PC-9 (cell line): ENCODE measurements at regions not wholly inside any gene's neighbourhood (a gene's known extent, or its start where the extent isn't known, plus 50 kb on each side); places are given as distances from the start of the nearest gene placed in this dataset.
"Not testable (repeated sequence)": the region's sequence is repeated elsewhere in the genome, so short reads cannot be mapped to it uniquely, and the experiment has no call there.

Source experiments
- BruUV-seq: library from RNA; stranded (reverse); fragments of 400-500 nt; replicated peaks from 2 replicates; lab custom pipeline; 2021; lab: Mats Ljungman, UMichigan
- CTCF ChIA-PET: fragments of 300-600 bp; sonication (Branson Sonifier 250); formaldehyde crosslinking; loops from one replicate; lab custom pipeline; 2022; ENCODE audit warnings: antibody characterized with exemption; lab: Charles Lee
- POLR2A ChIA-PET: fragments of 300-600 bp; sonication (Branson Sonifier 250); formaldehyde crosslinking; loops from one replicate; lab custom pipeline; 2022; ENCODE audit warnings: antibody characterized with exemption; ENCODE audit not compliant: unreplicated experiment; lab: Charles Lee
- DNase-seq, 2 experiments: peaks; one replicate each; pipeline versions ENCODE4 v3.0.0 to v3.0.0-alpha.2; 2015 to 2022; ENCODE audit warnings: mixed read lengths in 1 of 2
- H2AFZ ChIP-seq: fragments of 200-600 bp; sonication (generic); 2 replicates; pipeline ENCODE4 v1.8.1; 2017; ENCODE audit warnings: antibody characterized with exemption
- H3F3A ChIP-seq: fragments of 200-600 bp; sonication (generic); 2 replicates; pipeline ENCODE4 v1.8.1; 2017; ENCODE audit warnings: antibody characterized with exemption, mild to moderate bottlenecking, low read depth; ENCODE audit not compliant: insufficient read depth
- H3K27ac ChIP-seq: fragments of 200-600 bp; sonication (generic); 2 replicates; pipeline ENCODE4 v1.6.1; 2016; ENCODE audit warnings: mixed run types
- H3K27me3 ChIP-seq: fragments of 200-600 bp; sonication (generic); 2 replicates; pipeline ENCODE4 v1.6.1; 2016; ENCODE audit warnings: low read depth, mixed run types; ENCODE audit not compliant: insufficient read depth
- H3K36me3 ChIP-seq: fragments of 200-600 bp; sonication (generic); 2 replicates; pipeline ENCODE4 v1.6.1; 2016; ENCODE audit warnings: low read depth, mixed run types
- H3K4me1 ChIP-seq: fragments of 200-600 bp; sonication (generic); replicated peaks from 2 replicates; pipeline ENCODE4 v1.6.1; 2016; ENCODE audit warnings: mixed run types; ENCODE audit not compliant: insufficient read depth
- H3K4me2 ChIP-seq: fragments of 200-600 bp; sonication (generic); 2 replicates; pipeline ENCODE4 v1.6.1; 2017; ENCODE audit warnings: mixed run types
- H3K4me3 ChIP-seq: fragments of 200-600 bp; sonication (generic); 2 replicates; pipeline ENCODE4 v1.6.1; 2016; ENCODE audit warnings: mixed run types
- H3K79me2 ChIP-seq: fragments of 200-600 bp; sonication (generic); 2 replicates; pipeline ENCODE4 v1.6.1; 2017; ENCODE audit warnings: low read depth, mixed run types
- H3K9me2 ChIP-seq: fragments of 200-600 bp; sonication (generic); 2 replicates; pipeline ENCODE4 v1.8.1; 2017; ENCODE audit warnings: mild to moderate bottlenecking; ENCODE audit not compliant: insufficient read depth
- H3K9me3 ChIP-seq: fragments of 200-600 bp; sonication (generic); 2 replicates; pipeline ENCODE4 v1.8.1; 2016; ENCODE audit warnings: low read depth; ENCODE audit not compliant: insufficient read depth
- H4K20me1 ChIP-seq: fragments of 200-600 bp; sonication (generic); 2 replicates; pipeline ENCODE4 v1.8.1; 2017; ENCODE audit not compliant: insufficient read depth
- EZH2 ChIP-seq: fragments of 200-600 bp; sonication (generic); IDR thresholded peaks from 2 replicates; pipeline ENCODE4 v1.8.0; 2017; ENCODE audit warnings: antibody characterized with exemption, low read depth
- intact Hi-C: fragments of 100-400 bp; cut with micrococcal nuclease; formaldehyde crosslinking; loops from one replicate; pipeline ENCODE4 v1.10.0; 2022; ENCODE audit not compliant: unreplicated experiment
- TF ChIP-seq, protein P1 (sequence below): fragments of 200-600 bp; sonication (generic); conservative IDR thresholded peaks from 2 replicates; pipeline ENCODE4 v1.6.1; 2017; ENCODE audit warnings: mixed run types, antibody characterized with exemption, mild to moderate bottlenecking, moderate library complexity

DNA sequence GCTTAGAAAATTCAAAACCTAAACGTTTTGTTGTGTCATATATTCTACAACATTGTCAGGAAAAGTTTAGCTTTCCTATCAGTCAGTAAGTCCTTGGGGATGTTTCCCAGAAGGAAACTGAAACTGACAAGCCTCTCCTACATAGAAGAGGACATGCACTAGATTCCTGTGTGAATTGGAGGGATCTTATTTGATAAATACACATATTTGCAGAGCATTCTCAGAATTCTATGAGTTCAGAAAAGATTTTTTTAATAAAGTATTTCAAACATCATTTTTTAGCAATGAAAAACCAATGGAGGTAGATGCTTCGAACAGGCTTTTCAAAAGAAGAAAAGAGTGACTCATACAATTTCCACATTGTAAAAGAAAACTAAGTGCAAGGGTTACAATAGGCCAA, 1706.7 kb downstream of the SUCLG1 start:
- TF ChIP-seq, protein P1, sequence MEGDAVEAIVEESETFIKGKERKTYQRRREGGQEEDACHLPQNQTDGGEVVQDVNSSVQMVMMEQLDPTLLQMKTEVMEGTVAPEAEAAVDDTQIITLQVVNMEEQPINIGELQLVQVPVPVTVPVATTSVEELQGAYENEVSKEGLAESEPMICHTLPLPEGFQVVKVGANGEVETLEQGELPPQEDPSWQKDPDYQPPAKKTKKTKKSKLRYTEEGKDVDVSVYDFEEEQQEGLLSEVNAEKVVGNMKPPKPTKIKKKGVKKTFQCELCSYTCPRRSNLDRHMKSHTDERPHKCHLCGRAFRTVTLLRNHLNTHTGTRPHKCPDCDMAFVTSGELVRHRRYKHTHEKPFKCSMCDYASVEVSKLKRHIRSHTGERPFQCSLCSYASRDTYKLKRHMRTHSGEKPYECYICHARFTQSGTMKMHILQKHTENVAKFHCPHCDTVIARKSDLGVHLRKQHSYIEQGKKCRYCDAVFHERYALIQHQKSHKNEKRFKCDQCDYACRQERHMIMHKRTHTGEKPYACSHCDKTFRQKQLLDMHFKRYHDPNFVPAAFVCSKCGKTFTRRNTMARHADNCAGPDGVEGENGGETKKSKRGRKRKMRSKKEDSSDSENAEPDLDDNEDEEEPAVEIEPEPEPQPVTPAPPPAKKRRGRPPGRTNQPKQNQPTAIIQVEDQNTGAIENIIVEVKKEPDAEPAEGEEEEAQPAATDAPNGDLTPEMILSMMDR = no peak
- no peak for TF ChIP-seq EZH2
- no peak for DNase-seq
- H3K27ac ChIP-seq = no peak overlapping the region
- H3K4me3 ChIP-seq = no peak overlapping the region
- no peaks in the 10 kb centered on the region for H3K36me3 ChIP-seq
- peak overlapping the region; percentile 32; the same call in 1 of the 2 replicates for H3K4me2 ChIP-seq
- CTCF ChIA-PET = interaction anchor here (0.6 kb wide), 1 partner anchor 1028 kb away, joined by 3 read pairs; no protein-coding TSS in a partner anchor
- no peak overlapping the region for H2AFZ ChIP-seq
- peaks cover 9% of the 10 kb centered on the region; the same call in 1 of the 2 replicates for H3K9me3 ChIP-seq
- no TSS peak for BruUV-seq
- H3K4me1 ChIP-seq = no peaks in the 10 kb centered on the region
- no peaks in the 10 kb centered on the region for H3K79me2 ChIP-seq
- H4K20me1 ChIP-seq = no peaks in the 10 kb centered on the region
- intact Hi-C loops = no loop called here
- H3K9me2 ChIP-seq = no peaks in the 10 kb centered on the region
- no peaks in the 10 kb centered on the region for H3K27me3 ChIP-seq
- POLR2A ChIA-PET = no interaction called here
- H3F3A ChIP-seq = no peaks in the 10 kb centered on the region

DNA sequence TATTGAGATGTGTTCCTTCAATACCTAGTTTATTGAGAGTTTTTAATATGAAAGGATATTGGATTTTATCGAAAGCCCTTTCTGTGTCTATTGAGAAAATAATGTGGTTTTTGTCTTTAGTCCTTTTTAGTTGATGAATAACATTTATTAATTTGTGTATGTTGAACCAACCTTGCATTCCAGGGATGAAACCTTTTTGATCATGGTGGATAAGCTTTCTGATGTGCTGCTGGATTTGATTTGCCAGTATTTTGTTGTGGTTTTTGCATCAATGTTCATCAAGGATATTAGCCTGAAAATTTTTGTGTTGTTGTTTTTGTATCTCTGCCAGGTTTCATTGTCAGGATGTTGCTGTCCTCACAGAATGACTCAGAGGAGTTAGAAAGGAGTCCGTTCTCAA, 1710.4 kb downstream of the SUCLG1 start:
- no peaks in the 10 kb centered on the region for H3K79me2 ChIP-seq
- DNase-seq = no peak
- no peaks in the 10 kb centered on the region for H3F3A ChIP-seq
- no peak overlapping the region for H3K4me3 ChIP-seq
- intact Hi-C loops = no loop called here
- no peak for TF ChIP-seq EZH2
- TF ChIP-seq, protein P1 = no peak
- no peak overlapping the region for H3K4me2 ChIP-seq
- no peak overlapping the region for H2AFZ ChIP-seq
- 0 out of 2 replicates have a peak, but pooled peaks cover 4% of the 10 kb centered on the region for H3K9me2 ChIP-seq
- no peaks in the 10 kb centered on the region for H3K36me3 ChIP-seq
- POLR2A ChIA-PET = no interaction called here
- H3K4me1 ChIP-seq = no peaks in the 10 kb centered on the region
- H3K9me3 ChIP-seq = peaks cover 9% of the 10 kb centered on the region; the same call in 1 of the 2 replicates
- no peak overlapping the region for H3K27ac ChIP-seq
- H4K20me1 ChIP-seq = no peaks in the 10 kb centered on the region
- no TSS peak for BruUV-seq
- CTCF ChIA-PET = no interaction called here
- H3K27me3 ChIP-seq = no peaks in the 10 kb centered on the region

DNA sequence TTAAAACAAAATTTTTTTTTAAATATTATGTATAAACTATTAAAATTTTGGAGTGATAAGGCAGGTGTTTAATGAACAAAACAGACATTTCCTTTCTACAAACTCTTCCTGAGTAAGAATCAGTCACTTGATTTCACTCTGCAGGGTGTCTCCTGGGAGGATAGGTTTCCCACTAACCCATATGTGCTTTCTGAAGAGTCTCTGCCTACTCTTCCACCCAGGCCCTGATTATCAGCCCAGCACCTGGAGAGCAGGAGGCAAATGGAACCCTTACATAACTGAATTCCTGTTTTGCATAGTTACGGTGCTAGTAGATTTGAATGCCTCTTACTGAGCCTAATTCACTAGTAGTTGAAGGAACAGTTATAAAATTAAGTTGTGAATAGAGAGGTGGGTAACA, 1718.6 kb downstream of the SUCLG1 start:
- no peak overlapping the region for H2AFZ ChIP-seq
- no peaks in the 10 kb centered on the region for H3K79me2 ChIP-seq
- TF ChIP-seq, protein P1 = no peak
- no peak for TF ChIP-seq EZH2
- POLR2A ChIA-PET = no interaction called here
- no TSS peak for BruUV-seq
- H4K20me1 ChIP-seq = no peaks in the 10 kb centered on the region
- H3K9me2 ChIP-seq = no peaks in the 10 kb centered on the region; the same call in 1 of the 2 replicates
- no peaks in the 10 kb centered on the region for H3K36me3 ChIP-seq
- intact Hi-C loops = no loop called here
- CTCF ChIA-PET = no interaction called here
- H3K9me3 ChIP-seq = no peaks in the 10 kb centered on the region
- DNase-seq = no peak
- no peaks in the 10 kb centered on the region for H3K4me1 ChIP-seq
- no peaks in the 10 kb centered on the region for H3F3A ChIP-seq
- no peak overlapping the region for H3K4me3 ChIP-seq
- H3K4me2 ChIP-seq = no peak overlapping the region
- no peaks in the 10 kb centered on the region for H3K27me3 ChIP-seq
- no peak overlapping the region for H3K27ac ChIP-seq

DNA sequence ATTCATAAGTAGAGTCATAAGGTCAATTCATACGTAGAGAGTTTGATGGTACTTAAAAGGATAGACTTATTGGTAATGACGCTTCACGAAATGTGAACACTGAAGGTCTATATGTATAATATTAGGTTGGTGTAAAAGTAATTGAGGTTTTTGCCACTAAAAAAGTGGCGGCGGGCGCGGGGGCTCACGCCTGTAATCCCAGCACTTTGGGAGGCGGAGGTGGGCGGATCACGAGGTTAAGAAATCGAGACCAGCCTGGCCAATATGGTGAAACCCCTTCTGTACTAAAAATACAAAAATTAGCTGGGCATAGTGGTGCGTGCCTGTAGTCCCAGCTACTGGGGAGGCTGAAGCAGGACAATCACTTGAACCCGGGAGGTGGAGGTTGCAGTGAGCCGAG, 1721.1 kb downstream of the SUCLG1 start:
- H3K27ac ChIP-seq, H3K27me3 ChIP-seq, POLR2A ChIA-PET, H3F3A ChIP-seq, intact Hi-C loops, H3K4me2 ChIP-seq, H3K9me2 ChIP-seq, H4K20me1 ChIP-seq, BruUV-seq, H3K4me1 ChIP-seq, H3K4me3 ChIP-seq, H3K9me3 ChIP-seq, H3K79me2 ChIP-seq, CTCF ChIA-PET, H3K36me3 ChIP-seq, DNase-seq: not testable (repeated sequence)
- 0 out of 2 replicates have a peak overlapping the region, but pooled peaks have one; percentile 48 for H2AFZ ChIP-seq
